Ammon's horn (tissue), 1 donor: ENCODE measurements at regions not wholly inside any gene's neighbourhood (a gene's known extent, or its start where the extent isn't known, plus 50 kb on each side); places are given as distances from the start of the nearest gene placed in this dataset.

Experiments
- DNase-seq: peaks from one replicate; pipeline ENCODE4 v3.0.0-alpha.2; 2016; ENCODE audit warnings: low spot score

DNA sequence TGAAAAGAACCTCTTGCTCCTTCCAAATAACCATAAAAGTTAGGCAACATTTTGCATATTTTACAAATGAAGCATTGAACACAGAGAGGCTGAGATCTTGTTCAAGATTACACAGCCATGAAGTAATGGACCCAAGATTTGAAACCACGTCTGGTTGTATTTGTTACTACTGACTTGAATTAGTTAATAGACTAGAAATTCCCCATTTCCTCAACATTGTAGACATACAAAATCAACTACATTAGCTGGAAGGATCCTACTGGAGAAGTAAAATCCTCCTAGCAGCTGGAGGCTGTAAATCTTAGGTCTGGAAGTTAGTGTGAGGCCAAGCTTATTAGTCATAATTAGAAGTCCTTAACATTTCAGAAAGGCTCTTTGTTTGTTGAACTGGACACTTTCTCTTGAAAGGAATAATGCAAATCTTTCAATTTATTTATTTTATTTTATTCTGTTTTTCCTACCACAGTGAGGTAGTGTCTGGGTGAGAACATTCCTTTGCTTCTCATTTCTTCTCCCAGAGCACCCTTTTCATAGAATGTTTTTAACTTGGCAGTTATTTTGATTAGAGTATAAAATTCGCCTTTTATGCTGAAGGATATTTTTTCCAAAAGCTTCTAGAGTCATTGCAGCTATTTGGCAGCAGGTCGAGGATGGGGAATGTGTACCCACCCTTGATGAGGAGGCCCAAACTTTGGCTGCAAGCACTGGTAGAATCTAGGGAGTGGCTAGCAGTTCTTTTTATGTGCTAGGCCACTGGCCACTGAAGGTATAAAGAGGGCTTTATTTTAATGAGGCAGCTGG, 62.0 kb upstream of the CLNK start:
- peak; percentile 64 for DNase-seq

DNA sequence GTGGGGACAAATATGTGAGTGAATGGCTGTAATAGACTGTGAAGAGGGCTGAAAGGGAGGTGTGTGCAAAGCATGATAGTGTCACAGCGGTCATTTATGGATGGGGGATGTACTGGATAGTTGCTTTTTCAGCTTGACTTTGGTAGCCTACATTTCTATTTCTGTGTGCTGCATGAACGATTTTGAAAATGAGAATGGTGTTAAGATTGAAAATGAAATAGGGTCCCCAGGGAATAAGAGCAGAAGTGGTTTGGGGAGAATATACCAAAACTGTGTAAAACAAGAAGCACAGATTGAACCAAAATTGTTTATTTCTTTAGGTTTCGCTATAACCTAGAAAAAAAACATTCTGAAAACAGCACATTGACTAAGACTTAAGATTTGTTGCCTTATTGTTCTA, 58.8 kb upstream of the CLNK start:
- DNase-seq: no peak

DNA sequence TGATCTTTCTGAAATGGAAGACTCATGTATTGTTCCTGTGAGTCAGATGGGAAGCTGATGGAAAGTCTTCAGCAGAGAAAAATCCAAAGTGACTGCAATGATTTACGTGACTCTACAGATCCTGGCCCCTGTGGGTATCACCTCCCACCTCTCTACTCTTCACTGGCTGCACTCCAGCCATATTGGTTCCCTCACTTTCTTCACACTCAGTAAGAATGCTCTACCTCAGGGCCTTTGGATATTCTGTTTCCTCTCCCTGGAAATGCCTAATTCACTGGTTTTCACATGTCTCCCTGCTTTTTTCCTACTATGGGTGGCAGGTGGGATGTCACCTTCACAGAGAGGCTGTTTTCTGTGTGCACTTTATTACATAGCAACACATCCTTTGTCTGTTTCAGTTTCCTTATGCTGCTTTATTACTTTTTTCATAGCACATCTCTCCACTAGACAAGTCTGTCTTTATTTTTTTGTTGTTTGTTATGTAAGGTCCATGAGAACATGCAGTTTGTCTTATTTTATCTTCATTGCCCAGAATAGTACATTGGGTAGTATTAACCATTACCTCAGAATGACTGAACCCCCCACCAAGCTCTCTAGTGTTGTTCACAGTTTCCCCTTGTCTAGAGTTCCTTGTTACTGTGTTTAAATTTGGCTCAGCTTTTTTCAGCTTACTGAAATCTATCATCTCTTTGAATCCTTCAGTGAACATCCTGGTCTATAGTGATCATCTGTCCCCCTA, 57.6 kb upstream of the CLNK start:
- DNase-seq: no peak

GRCh38 chr4:10740891-10741620, 56.5 kb upstream of the CLNK start:
- DNase-seq: no peak

DNA sequence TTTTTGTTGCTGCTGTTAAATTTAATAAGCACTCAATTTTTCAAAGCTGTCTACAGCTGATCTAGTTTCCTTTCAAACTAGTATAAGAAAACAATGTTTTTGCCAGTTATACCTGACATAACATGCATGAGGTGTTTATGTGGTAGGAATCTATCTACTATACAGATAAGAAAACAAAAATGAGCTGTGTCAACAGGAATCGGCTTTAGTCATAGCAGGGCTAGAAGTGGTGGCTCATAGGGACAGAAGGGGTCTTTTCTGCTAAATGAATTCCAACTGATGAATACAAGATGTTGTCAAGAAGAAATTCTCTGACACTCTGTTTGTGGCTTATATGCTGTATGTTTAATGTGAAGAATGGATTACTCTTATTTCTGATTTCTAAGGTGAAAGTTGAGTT, 55.7 kb upstream of the CLNK start:
- DNase-seq: no peak

- no peak for DNase-seq
Measured at GRCh38 chr4:10738826-10739489, 54.4 kb upstream of the CLNK start.

- no peak for DNase-seq
Measured at GRCh38 chr4:10737337-10737736, 52.8 kb upstream of the CLNK start.

GRCh38 chr4:10736895-10737294, 52.3 kb upstream of the CLNK start:
- no peak for DNase-seq

- no peak for DNase-seq
Measured at GRCh38 chr4:10736266-10736665, 51.7 kb upstream of the CLNK start.

- no peak for DNase-seq
Measured at GRCh38 chr4:10734697-10735096, 50.1 kb upstream of the CLNK start.
